ENCODE measurements at regions not wholly inside any gene's neighbourhood (a gene's known extent, or its start where the extent isn't known, plus 50 kb on each side); places are given as distances from the start of the nearest gene placed in this dataset.

- TF ChIP-seq ZNF20 (CRISPR knock-in tag; IDR thresholded peaks at IDR 0.05) (no peak), ZNF383 (CRISPR knock-in tag; IDR thresholded peaks at IDR 0.05; ENCODE audit: borderline replicate concordance) (no peak), POGK (CRISPR knock-in tag; conservative IDR thresholded peaks at IDR 0.05) (no peak)
- TF ChIP-seq, protein P1, sequence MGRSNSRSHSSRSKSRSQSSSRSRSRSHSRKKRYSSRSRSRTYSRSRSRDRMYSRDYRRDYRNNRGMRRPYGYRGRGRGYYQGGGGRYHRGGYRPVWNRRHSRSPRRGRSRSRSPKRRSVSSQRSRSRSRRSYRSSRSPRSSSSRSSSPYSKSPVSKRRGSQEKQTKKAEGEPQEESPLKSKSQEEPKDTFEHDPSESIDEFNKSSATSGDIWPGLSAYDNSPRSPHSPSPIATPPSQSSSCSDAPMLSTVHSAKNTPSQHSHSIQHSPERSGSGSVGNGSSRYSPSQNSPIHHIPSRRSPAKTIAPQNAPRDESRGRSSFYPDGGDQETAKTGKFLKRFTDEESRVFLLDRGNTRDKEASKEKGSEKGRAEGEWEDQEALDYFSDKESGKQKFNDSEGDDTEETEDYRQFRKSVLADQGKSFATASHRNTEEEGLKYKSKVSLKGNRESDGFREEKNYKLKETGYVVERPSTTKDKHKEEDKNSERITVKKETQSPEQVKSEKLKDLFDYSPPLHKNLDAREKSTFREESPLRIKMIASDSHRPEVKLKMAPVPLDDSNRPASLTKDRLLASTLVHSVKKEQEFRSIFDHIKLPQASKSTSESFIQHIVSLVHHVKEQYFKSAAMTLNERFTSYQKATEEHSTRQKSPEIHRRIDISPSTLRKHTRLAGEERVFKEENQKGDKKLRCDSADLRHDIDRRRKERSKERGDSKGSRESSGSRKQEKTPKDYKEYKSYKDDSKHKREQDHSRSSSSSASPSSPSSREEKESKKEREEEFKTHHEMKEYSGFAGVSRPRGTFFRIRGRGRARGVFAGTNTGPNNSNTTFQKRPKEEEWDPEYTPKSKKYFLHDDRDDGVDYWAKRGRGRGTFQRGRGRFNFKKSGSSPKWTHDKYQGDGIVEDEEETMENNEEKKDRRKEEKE (IDR thresholded peaks at IDR 0.05): no peak
- TF ChIP-seq, protein P2, sequence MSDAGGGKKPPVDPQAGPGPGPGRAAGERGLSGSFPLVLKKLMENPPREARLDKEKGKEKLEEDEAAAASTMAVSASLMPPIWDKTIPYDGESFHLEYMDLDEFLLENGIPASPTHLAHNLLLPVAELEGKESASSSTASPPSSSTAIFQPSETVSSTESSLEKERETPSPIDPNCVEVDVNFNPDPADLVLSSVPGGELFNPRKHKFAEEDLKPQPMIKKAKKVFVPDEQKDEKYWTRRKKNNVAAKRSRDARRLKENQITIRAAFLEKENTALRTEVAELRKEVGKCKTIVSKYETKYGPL (CRISPR knock-in tag; IDR thresholded peaks at IDR 0.05): no peak
These were observed 94.6 kb upstream of the WDR44 start (continued) for GRCh38 chrX:118251271-118251670.

DNA sequence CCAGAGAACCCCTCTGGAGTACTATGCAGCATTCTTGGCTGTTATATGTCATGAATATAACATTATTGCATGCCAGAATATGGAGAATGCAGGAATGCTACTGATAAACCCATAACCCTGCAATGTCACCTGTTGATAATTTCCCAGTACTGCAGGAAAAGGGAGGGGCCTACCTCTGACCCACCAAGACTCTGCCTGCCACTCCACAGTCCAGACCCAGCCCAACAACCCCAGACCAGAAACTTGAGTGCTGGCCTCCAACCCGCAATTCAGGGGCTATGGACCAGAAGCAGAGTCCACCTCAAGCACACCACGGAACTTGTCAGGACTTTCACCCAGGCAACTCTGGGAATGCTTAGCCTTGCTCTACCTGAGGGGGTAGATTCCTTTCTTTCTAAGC is 92.9 kb upstream of the WDR44 start:
- Histone ChIP-seq H3K36me3 (replicated peaks in 1 of 2; ENCODE audit: control insufficient read depth in 1 of 2, insufficient read depth in 2 of 2, low read length in 2 of 2) (no peaks in the 10 kb centered on the region), H3K27me3 (ENCODE audit: control insufficient read depth in 1 of 2, insufficient read depth in 2 of 2, low read length in 2 of 2) (no peaks in the 10 kb centered on the region), H3K4me3 (replicated peaks in 1 of 3; ENCODE audit: insufficient read depth in 1 of 3, low read depth in 2 of 3, low read length in 3 of 3) (no peak overlapping the region), H4K20me1 (ENCODE audit: insufficient read depth, low read length) (no peaks in the 10 kb centered on the region), H2AFZ (ENCODE audit: low read length) (no peak overlapping the region), H3K4me2 (ENCODE audit: low read depth, low read length) (no peak overlapping the region), H3K4me1 (ENCODE audit: insufficient read depth, low read length) (no peaks in the 10 kb centered on the region), H3K9me3 (ENCODE audit: low read length) (no peaks in the 10 kb centered on the region), H3K27ac (ENCODE audit: extremely low read length, insufficient read depth, low read length) (no peak overlapping the region), H3K9ac (ENCODE audit: insufficient read depth, low read depth, low read length) (no peak overlapping the region), H3K79me2 (ENCODE audit: insufficient read depth, low read length) (no peaks in the 10 kb centered on the region)
- ChIA-PET POLR2A (no interaction called here), CTCF (ENCODE audit: low intra/inter-chr PET ratio, low total read pairs) (no interaction called here)
- FAIRE-seq (no peak), DNase-seq (ENCODE audit: low spot score) (no peak), ATAC-seq (no peak)
- WGBS (ENCODE audit: low lambda C conversion rate): 0% methylated on average over 1 of the region's 2 CpGs
- no TSS peak for BruUV-seq (replicated peaks)
- intact Hi-C loops (cut with micrococcal nuclease; ENCODE audit: unreplicated experiment): no loop called here
- in situ Hi-C loops (cut with HindIII; ENCODE audit: extremely low pct_ligation_motif_present, low pct_unique_long_range_greater_than_20kb): no loop called here
- no peak for TF ChIP-seq TP53 (CRISPR knock-in tag; conservative IDR thresholded peaks at IDR 0.05)
- no peak for TF ChIP-seq GMEB2 (CRISPR knock-in tag; IDR thresholded peaks at IDR 0.05; ENCODE audit: low read depth)
- no peak for TF ChIP-seq ZNF138 (CRISPR knock-in tag; IDR thresholded peaks at IDR 0.05; ENCODE audit: low read depth)
- no peak for TF ChIP-seq AKNA (CRISPR knock-in tag; IDR thresholded peaks at IDR 0.05; ENCODE audit: borderline replicate concordance)

Measured in HepG2 (cell line).